Left cardiac atrium (tissue), 4 donors: ENCODE measurements at regions not wholly inside any gene's neighbourhood (a gene's known extent, or its start where the extent isn't known, plus 50 kb on each side); places are given as distances from the start of the nearest gene placed in this dataset.

Source experiments
- ATAC-seq, 2 donors: fragments of 200-7000 bp; cut with Tn5 transposase; one replicate each; pipeline ENCODE4 v1.9.1; 2020; ENCODE audit warnings: mild to moderate bottlenecking in 2 of 2, moderate library complexity in 2 of 2
- DNase-seq: peaks from one replicate; pipeline ENCODE4 v3.0.0-alpha.2; 2020
- intact Hi-C, 2 donors: fragments of 100-400 bp; cut with DNase I; formaldehyde crosslinking; loops; one replicate each; pipeline versions ENCODE4 v1.14.1 to v1.15.1; 2022 to 2023
- donor health status: DM: no; HTN: yes; CAD: no.
- donor health status: DM: no; HTN: yes; CAD: no; lungs with severe emphysema.
- donor health status: DM: yes; HTN: yes; CAD: no.
- donor health status: Dilated cardiomyopathy.

GRCh38 chr2:117055499-117056375 lies 758.8 kb upstream of the DDX18 start:
- intact Hi-C loops, result no loop called here
- DNase-seq, result no peak
- ATAC-seq, result no peak

GRCh38 chr2:117056376-117056748 lies 758.1 kb upstream of the DDX18 start:
- ATAC-seq (no peak), DNase-seq (no peak)
- intact Hi-C loops, result no loop called here

DNA sequence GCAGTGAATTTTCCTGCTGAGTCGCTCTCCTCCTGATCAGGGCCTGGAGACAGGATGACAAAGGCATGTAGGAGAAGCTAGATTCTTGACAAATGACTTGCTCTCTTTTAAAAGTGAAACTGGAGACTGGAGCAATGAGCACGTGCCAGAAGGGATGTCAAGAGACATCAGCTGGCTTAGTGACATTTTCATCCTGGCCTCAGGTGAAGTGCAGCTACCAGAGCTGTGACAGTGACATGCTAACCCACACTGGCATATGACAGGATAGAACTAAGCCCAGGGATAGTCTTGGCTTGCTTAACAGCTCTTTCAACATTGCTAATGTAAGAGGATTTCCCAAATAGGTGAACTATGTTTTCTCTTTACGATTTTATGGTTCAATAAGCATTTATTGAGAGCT lies 757.5 kb upstream of the DDX18 start:
- ATAC-seq (no peak), DNase-seq (no peak)
- intact Hi-C loops, result no loop called here

DNA sequence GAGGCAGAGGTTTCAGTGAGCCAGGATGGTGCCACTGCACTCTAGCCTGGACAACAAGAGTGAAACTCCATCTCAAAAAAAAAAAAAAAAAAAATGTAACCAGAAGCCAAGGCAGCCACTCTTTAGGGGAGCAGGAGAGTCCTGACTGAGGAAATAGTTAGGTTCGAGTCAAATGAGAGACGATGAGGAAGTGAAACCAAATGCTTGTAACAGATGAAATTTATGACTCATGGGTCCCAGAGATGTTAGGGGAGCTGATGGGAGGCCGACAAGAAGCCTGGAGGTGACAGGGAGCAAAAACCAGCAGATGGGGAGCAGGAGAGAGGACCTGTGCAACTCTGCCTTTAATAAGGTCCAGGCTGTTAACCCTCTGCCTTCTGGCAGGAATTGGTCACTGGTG lies 756.1 kb upstream of the DDX18 start:
- intact Hi-C loops, result no loop called here
- ATAC-seq, result no peak
- no peak for DNase-seq

DNA sequence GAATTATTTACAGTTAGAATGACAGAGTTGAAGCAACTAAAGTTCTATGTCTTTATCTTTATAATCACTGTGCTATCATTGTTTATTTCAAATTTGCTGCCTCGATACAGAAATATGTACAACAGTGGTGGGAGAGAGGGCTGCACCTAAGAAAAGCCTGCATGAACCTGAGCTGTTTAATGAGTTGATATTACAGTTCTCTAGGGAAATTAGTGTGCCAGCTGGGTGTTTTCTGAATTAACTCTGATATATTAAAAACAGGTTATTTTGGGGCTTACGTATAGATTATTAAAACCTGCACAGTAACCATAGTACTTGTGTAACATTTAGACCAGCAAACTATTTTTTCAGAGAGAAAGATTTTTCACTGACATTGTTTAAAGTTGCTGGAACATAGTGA lies 750.5 kb upstream of the DDX18 start:
- ATAC-seq (no peak), DNase-seq (no peak)
- intact Hi-C loops, result no loop called here

GRCh38 chr2:117065912-117066311 lies 748.6 kb upstream of the DDX18 start:
- intact Hi-C loops, result no loop called here
- DNase-seq (no peak), ATAC-seq (no peak)

- DNase-seq, result no peak
- intact Hi-C loops, result no loop called here
- ATAC-seq, result no peak
These were observed 746.6 kb upstream of the DDX18 start for GRCh38 chr2:117067900-117068299.

- ATAC-seq (no peak), DNase-seq (no peak)
- intact Hi-C loops, result no loop called here
These were observed 746.1 kb upstream of the DDX18 start for GRCh38 chr2:117068371-117068770.

DNA sequence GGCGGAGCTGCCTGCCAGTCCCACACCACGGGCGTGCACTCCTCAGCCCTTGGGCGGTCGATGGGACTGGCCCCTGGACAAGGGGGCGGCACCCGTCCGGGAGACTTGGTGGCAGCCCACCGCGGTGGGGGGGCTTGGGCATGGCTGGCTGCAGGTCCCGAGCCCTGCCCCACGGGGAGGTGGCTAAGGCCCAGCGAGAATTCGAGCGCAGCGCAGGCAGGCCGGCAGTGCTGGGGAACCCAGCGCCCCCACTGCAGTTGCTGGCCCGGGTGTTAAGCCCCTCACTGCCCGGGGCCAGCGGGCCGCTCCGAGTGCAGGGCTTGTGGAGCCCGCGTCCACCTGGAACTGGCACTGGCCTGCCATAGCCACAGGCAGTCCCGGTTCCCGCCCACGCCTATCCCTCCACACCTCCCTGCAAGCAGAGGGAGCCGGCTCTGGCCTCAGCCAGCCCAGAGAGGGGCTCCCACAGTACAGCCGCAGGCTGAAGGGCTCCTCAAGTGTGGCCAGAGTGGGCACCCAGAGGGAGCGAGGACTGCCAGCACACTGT lies 742.9 kb upstream of the DDX18 start:
- intact Hi-C loops, result no loop called here
- DNase-seq, result no peak
- ATAC-seq, result no peak

GRCh38 chr2:117074756-117075155 lies 739.7 kb upstream of the DDX18 start:
- ATAC-seq, result no peak
- intact Hi-C loops, result no loop called here
- DNase-seq, result no peak

DNA sequence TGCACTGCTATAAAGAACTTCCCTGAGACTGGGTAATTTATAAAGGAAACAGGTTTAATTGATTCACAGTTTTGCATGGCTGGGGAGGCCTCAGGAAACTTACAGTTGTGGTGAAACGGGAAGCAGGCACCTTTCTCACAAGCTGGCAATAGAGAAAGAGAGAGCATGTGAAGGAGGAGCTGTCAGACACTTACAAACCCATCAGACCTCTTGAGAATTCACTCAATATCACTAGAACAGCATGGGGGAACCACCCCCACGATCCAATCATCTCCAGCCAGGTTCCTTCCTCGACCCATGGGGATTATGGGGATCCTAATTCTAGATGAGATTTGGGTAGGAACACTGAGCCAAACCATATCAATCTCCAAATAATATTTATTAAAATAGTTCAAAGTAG lies 729.2 kb upstream of the DDX18 start:
- ATAC-seq (no peak), DNase-seq (no peak)
- intact Hi-C loops, result no loop called here

GRCh38 chr2:117085737-117086136 lies 728.8 kb upstream of the DDX18 start:
- ATAC-seq (no peak), DNase-seq (no peak)
- intact Hi-C loops, result no loop called here

- no peak for DNase-seq
- intact Hi-C loops, result no loop called here
- ATAC-seq, result no peak
These were observed 728.1 kb upstream of the DDX18 start for GRCh38 chr2:117086174-117086942.

GRCh38 chr2:117086943-117087250 lies 727.6 kb upstream of the DDX18 start:
- no peak for DNase-seq
- intact Hi-C loops, result no loop called here

GRCh38 chr2:117087535-117088291 lies 726.8 kb upstream of the DDX18 start:
- intact Hi-C loops, result no loop called here
- ATAC-seq (no peak), DNase-seq (no peak)

More at GRCh38 chr2:117086943-117087250, 727.6 kb upstream of the DDX18 start:
- no peak for ATAC-seq

DNA sequence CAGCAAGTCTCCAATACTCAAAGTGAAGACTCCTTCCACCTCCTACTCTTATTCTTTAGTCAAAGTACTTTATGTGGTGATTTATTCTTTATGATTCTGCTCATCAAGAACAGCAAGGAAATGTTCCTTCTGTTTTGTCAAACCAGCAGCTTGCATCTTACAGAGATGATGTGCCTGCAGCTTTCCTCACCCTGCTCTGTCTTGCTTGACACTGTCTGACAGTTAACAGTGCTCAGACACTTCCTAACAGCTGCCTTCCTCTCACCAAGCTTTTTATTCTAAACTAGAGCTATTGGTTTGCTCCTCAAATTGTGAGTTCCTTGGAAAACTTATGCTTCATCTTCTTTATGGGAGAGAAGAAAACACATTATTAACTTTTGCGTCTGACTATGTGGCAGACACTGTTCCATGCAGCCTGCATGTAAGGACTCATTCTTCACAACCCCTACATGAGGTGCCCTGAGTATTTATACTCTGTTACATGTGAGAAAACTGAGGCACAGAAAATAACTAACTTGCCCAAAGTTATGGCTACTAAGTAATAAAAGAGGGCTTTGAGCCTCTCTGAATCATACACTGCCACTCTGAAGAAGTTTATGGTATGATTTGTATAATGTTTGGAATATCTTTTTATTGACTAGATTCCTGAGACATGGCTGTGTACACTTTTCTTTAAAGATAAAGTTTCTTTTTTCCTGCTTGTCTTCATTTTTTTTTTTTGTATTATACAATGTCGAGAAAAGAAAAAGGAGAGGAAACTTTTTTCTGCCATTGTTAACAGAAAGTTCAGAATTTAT lies 723.3 kb upstream of the DDX18 start:
- ATAC-seq (no peak), DNase-seq (no peak)
- intact Hi-C loops, result no loop called here

DNA sequence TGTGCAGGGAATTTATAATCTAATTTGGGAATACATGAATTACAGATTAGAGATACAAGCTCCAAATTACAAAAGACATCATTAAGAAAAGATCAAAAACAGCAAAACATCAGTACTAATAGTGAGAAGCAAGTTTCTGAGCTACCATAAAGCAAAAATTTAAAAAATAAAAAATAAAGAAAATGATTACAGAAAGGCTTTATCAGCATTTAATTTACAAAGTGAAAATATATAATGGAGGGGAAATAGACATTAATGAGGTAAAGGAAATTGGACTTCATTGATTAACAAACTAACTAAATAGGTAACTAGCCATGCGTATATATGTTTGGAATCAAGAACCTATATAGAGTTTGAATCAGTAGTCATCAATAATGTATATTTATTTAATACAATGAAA lies 712.9 kb upstream of the DDX18 start:
- no peak for ATAC-seq
- intact Hi-C loops, result no loop called here
- DNase-seq, result no peak

- DNase-seq (no peak), ATAC-seq (no peak)
- intact Hi-C loops, result no loop called here
These were observed 705.7 kb upstream of the DDX18 start for GRCh38 chr2:117108741-117109267.

DNA sequence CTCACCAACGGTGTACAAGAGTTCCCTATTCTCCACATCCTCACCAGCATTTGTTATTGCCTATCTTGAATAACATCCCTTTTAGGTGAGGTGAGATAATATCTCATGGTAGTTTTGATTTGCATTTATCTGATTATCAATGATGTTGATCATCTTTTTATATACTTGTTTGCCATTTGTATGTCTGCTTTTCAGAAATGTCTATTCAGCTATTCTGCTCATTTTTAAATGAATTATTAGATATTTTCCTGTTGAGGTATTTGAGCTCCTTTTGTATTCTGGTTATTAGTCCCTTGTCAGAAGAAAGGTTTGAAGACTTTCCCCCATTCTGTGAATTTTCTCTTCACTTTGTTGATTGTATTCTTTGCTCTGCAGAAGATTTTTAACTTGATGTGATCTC lies 695.5 kb upstream of the DDX18 start:
- ATAC-seq, result no peak
- no peak for DNase-seq
- intact Hi-C loops, result no loop called here
